ENCODE measurements at regions not wholly inside any gene's neighbourhood (a gene's known extent, or its start where the extent isn't known, plus 50 kb on each side); places are given as distances from the start of the nearest gene placed in this dataset.

- no peak for TF ChIP-seq CTCF (IDR thresholded peaks at IDR 0.05)
- TF ChIP-seq ZFX (IDR thresholded peaks at IDR 0.05; ENCODE audit: borderline replicate concordance): no peak
- no peak overlapping the region for H3K27ac ChIP-seq
These were observed 191.4 kb upstream of the RORA start for GRCh38 chr15:61420546-61420945.

GRCh38 chr15:61415617-61416120 lies 186.6 kb upstream of the RORA start:
- TF ChIP-seq ZFX (IDR thresholded peaks at IDR 0.05; ENCODE audit: borderline replicate concordance) (no peak), CTCF (IDR thresholded peaks at IDR 0.05) (no peak)

GRCh38 chr15:61411902-61412510 lies 182.9 kb upstream of the RORA start:
- TF ChIP-seq ZFX (IDR thresholded peaks at IDR 0.05; ENCODE audit: borderline replicate concordance): no peak
- TF ChIP-seq CTCF (IDR thresholded peaks at IDR 0.05): no peak
- H3K27ac ChIP-seq: no peak overlapping the region

More at GRCh38 chr15:61415617-61416120, 186.6 kb upstream of the RORA start:
- no peak overlapping the region for H3K27ac ChIP-seq

- H3K27ac ChIP-seq: no peak overlapping the region
- TF ChIP-seq ZFX (IDR thresholded peaks at IDR 0.05; ENCODE audit: borderline replicate concordance) (no peak), CTCF (IDR thresholded peaks at IDR 0.05) (no peak)
These were observed 181.6 kb upstream of the RORA start for GRCh38 chr15:61410662-61411061.

- TF ChIP-seq ZFX (IDR thresholded peaks at IDR 0.05; ENCODE audit: borderline replicate concordance): no peak
- TF ChIP-seq CTCF (IDR thresholded peaks at IDR 0.05): no peak
- no peak overlapping the region for H3K27ac ChIP-seq
These were observed 175.5 kb upstream of the RORA start for GRCh38 chr15:61404567-61404966.

- no peak for TF ChIP-seq CTCF (IDR thresholded peaks at IDR 0.05)
- TF ChIP-seq ZFX (IDR thresholded peaks at IDR 0.05; ENCODE audit: borderline replicate concordance): no peak
These were observed 174.8 kb upstream of the RORA start for GRCh38 chr15:61403884-61404283.

GRCh38 chr15:61401903-61402698 lies 173.0 kb upstream of the RORA start:
- H3K27ac ChIP-seq: no peak overlapping the region
- TF ChIP-seq ZFX (IDR thresholded peaks at IDR 0.05; ENCODE audit: borderline replicate concordance) (no peak), CTCF (IDR thresholded peaks at IDR 0.05) (no peak)

More at GRCh38 chr15:61403884-61404283, 174.8 kb upstream of the RORA start:
- H3K27ac ChIP-seq: no peak overlapping the region
